Neuronal stem cell (in vitro differentiated cells): ENCODE measurements at regions not wholly inside any gene's neighbourhood (a gene's known extent, or its start where the extent isn't known, plus 50 kb on each side); places are given as distances from the start of the nearest gene placed in this dataset.

Experiments used
- DNase-seq: peaks from one replicate; pipeline ENCODE4 v3.0.0-alpha.2; 2013; ENCODE audit warnings: low spot score
- H2AFZ ChIP-seq: one replicate; pipeline ENCODE4 v1.6.1; 2013; ENCODE audit warnings: mild to moderate bottlenecking, low read length, inconsistent platforms
- H2AK5ac ChIP-seq: 2 replicates; pipeline ENCODE4 v1.6.1; 2013; ENCODE audit warnings: low read depth, mild to moderate bottlenecking, inconsistent platforms, low read length, moderate library complexity, mixed read lengths
- H2BK120ac ChIP-seq: 2 replicates; pipeline ENCODE4 v1.6.1; 2013; ENCODE audit warnings: low read depth, mild to moderate bottlenecking, inconsistent platforms, low read length, moderate library complexity, mixed read lengths
- H2BK12ac ChIP-seq: one replicate; pipeline ENCODE4 v1.6.1; 2013; ENCODE audit warnings: low read length, inconsistent platforms
- H2BK15ac ChIP-seq: 2 replicates; pipeline ENCODE4 v1.6.1; 2013; ENCODE audit warnings: mild to moderate bottlenecking, low read length, inconsistent platforms, mixed read lengths
- H2BK5ac ChIP-seq: one replicate; pipeline ENCODE4 v1.6.1; 2013; ENCODE audit warnings: inconsistent platforms, mild to moderate bottlenecking, low read length, moderate library complexity
- H3K14ac ChIP-seq: one replicate; pipeline ENCODE4 v1.6.1; 2013; ENCODE audit warnings: low read length, inconsistent platforms
- H3K18ac ChIP-seq: 2 replicates; pipeline ENCODE4 v1.6.1; 2013; ENCODE audit warnings: low read length, inconsistent platforms
- H3K23ac ChIP-seq: 2 replicates; pipeline ENCODE4 v1.6.1; 2013; ENCODE audit warnings: low read depth, mild to moderate bottlenecking, mixed read lengths, low read length, inconsistent platforms; ENCODE audit not compliant: poor library complexity
- H3K27ac ChIP-seq: replicated peaks from 3 replicates; pipeline ENCODE4 v1.5.1; 2013; ENCODE audit warnings: low read length, inconsistent platforms
- H3K27me3 ChIP-seq, 3 experiments: 2 replicates each; pipeline ENCODE4 v1.6.1; 2013; ENCODE audit warnings: low read length in 3 of 3, mild to moderate bottlenecking in 2 of 3, inconsistent platforms in 1 of 3, low read depth in 1 of 3, mixed read lengths in 1 of 3, moderate library complexity in 1 of 3; ENCODE audit not compliant: control insufficient read depth in 3 of 3, insufficient read depth in 3 of 3
- H3K36me3 ChIP-seq, 2 donors: replicated peaks in 1 of 2; 2 replicates each; pipeline ENCODE4 v1.6.1; 2013; ENCODE audit warnings: low read length in 2 of 2; ENCODE audit not compliant: control insufficient read depth in 2 of 2, insufficient read depth in 2 of 2
- H3K4ac ChIP-seq: 2 replicates; pipeline ENCODE4 v1.6.1; 2013; ENCODE audit warnings: inconsistent platforms, mild to moderate bottlenecking, low read length, moderate library complexity
- H3K4me1 ChIP-seq, 2 donors: 1 replicate in 1 of 2; 2 replicates in 1 of 2; pipeline ENCODE4 v1.6.1; 2013; ENCODE audit warnings: low read length in 2 of 2, low read depth in 1 of 2; ENCODE audit not compliant: control insufficient read depth in 2 of 2, insufficient read depth in 1 of 2
- H3K4me2 ChIP-seq: one replicate; pipeline ENCODE4 v1.6.1; 2013; ENCODE audit warnings: mild to moderate bottlenecking, low read length, inconsistent platforms; ENCODE audit not compliant: insufficient read depth, poor library complexity, severe bottlenecking
- H3K4me3 ChIP-seq, 2 donors: 2 replicates each; pipeline ENCODE4 v1.5.1; 2013; ENCODE audit warnings: low read length in 2 of 2, mild to moderate bottlenecking in 2 of 2, inconsistent platforms in 1 of 2, moderate library complexity in 1 of 2
- H3K79me1 ChIP-seq: one replicate; pipeline ENCODE4 v1.6.1; 2013; ENCODE audit warnings: low read depth, mild to moderate bottlenecking, inconsistent platforms, low read length, moderate library complexity
- H3K9ac ChIP-seq: one replicate; pipeline ENCODE4 v1.6.1; 2013; ENCODE audit warnings: mild to moderate bottlenecking, low read depth, low read length, inconsistent platforms; ENCODE audit not compliant: poor library complexity
- H3K9me3 ChIP-seq, 2 donors: replicated peaks in 1 of 2; 2 replicates each; pipeline versions ENCODE3 to v1.6.1; 2013; ENCODE audit warnings: low read length in 2 of 2, mild to moderate bottlenecking in 2 of 2, inconsistent platforms in 1 of 2, low read depth in 1 of 2, mixed read lengths in 1 of 2, moderate library complexity in 1 of 2; ENCODE audit not compliant: control insufficient read depth in 2 of 2, insufficient read depth in 1 of 2
- H4K8ac ChIP-seq: one replicate; pipeline ENCODE4 v1.6.1; 2013; ENCODE audit warnings: low read depth, mild to moderate bottlenecking, inconsistent platforms, low read length, moderate library complexity
- H4K91ac ChIP-seq: one replicate; pipeline ENCODE4 v1.6.1; 2013; ENCODE audit warnings: low read length, low read depth, mild to moderate bottlenecking, inconsistent platforms; ENCODE audit not compliant: poor library complexity
- WGBS, 2 donors: extraction: QIAGEN DNeasy Blood & Tissue Kit; methylation state at CpG; one replicate each; pipeline ENCODE4 v1.1.7; 2013; ENCODE audit warnings: missing lambda C conversion rate in 2 of 2, mixed read lengths in 1 of 2; ENCODE audit not compliant: insufficient read length in 2 of 2, insufficient replicate concordance in 1 of 2; ENCODE audit errors: extremely low coverage in 2 of 2; 5-methylcytosine and 5-hydroxymethylcytosine counted together

DNA sequence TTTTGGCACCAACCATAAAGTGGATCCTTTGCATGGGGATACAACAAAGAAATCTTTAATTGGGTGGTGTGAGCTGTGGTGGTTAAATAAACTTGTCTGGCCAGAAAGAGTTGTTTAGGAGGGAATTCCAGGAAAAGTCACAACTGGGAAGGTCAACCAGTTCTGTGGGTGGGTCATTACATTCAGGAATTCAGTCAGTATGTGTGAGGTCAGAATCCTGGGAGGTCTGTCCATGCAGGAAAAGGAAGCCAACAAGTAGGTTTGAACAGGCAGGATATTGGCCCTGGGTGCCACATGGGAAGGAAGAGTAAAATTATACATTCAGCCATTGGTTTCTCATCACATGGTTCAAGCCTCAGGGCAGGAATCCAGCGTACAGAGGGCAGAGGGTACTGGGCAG is 162.3 kb upstream of the ADAMTS5 start:
- Histone ChIP-seq H3K4me1 (no peaks in the 10 kb centered on the region), H3K4me2 (no peak overlapping the region), H3K27me3 (no peaks in the 10 kb centered on the region), H3K79me1 (no peaks in the 10 kb centered on the region), H3K18ac (no peak overlapping the region), H2BK120ac (no peak overlapping the region), H2BK5ac (no peak overlapping the region), H2BK15ac (no peak overlapping the region), H3K4ac (no peak overlapping the region), H3K14ac (no peak overlapping the region), H3K36me3 (no peaks in the 10 kb centered on the region), H3K27ac (no peak overlapping the region), H2AK5ac (no peak overlapping the region), H3K9me3 (no peaks in the 10 kb centered on the region), H2AFZ (no peak overlapping the region), H3K9ac (no peak overlapping the region), H3K23ac (no peak overlapping the region), H3K4me3 (no peak overlapping the region), H4K91ac (no peak overlapping the region), H2BK12ac (no peak overlapping the region), H4K8ac (no peak overlapping the region)
- no CpG with 5 or more reads among the region's 1 CpG for WGBS, 2 donors
- no peak for DNase-seq

DNA sequence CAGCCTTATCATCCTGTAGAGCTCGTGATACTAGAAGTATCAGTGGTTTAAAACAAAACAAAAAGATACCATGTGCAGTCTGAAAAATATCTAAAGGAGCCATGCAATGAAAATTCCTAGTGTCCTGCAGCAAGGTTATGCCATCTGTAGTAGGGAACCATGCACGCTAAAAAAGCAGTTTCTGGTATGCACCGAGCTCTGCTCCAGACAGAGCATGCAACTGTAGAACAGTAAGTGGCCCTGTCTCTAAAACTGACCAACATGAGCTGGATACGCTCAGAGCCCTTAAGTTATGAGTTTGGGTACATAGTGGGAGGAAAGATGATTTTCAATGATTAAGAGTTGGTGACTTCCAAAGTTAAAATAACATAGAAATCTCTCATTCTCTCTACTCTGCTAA is 159.3 kb upstream of the ADAMTS5 start:
- Histone ChIP-seq H3K27ac (no peak overlapping the region), H3K4me3 (no peak overlapping the region), H3K4ac (no peak overlapping the region), H3K27me3 (no peaks in the 10 kb centered on the region), H2AK5ac (no peak overlapping the region), H3K4me1 (peaks cover 0 to 2% of the 10 kb centered on the region in 2 donors), H3K14ac (no peak overlapping the region), H3K9me3 (no peaks in the 10 kb centered on the region), H3K9ac (no peak overlapping the region), H2BK5ac (no peak overlapping the region), H2AFZ (no peak overlapping the region), H2BK120ac (no peak overlapping the region), H3K18ac (no peak overlapping the region), H2BK12ac (no peak overlapping the region), H3K79me1 (no peaks in the 10 kb centered on the region), H4K8ac (no peak overlapping the region), H3K23ac (no peak overlapping the region), H2BK15ac (no peak overlapping the region), H4K91ac (no peak overlapping the region), H3K4me2 (no peak overlapping the region), H3K36me3 (no peaks in the 10 kb centered on the region)
- no peak for DNase-seq
- no CpG with 5 or more reads among the region's 4 CpGs for WGBS, 2 donors

GRCh38 chr21:27122686-27123085 is 155.8 kb upstream of the ADAMTS5 start:
- H3K36me3 ChIP-seq: no peaks in the 10 kb centered on the region
- no peak overlapping the region for H3K27ac ChIP-seq
- H3K23ac ChIP-seq: no peak overlapping the region

DNA sequence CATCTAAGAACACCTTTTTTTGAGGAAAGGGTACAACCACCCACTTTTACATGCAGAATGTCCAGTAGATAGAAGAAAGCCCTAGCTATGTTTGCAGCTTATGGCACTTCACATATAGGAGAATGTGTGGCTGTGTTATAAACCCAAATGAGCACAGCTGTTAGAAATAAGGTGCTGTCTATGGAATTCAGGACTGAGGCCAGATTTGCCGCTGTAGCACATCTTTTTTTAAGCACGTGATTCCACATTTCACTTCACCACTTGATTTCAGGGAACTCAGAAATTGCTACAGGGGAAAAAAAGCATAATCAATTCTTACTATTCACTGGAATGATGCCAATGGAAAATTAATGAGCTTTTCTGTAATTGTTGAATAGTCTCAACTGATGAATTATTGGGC is 147.2 kb upstream of the ADAMTS5 start:
- no peak for DNase-seq
- no peaks in the 10 kb centered on the region for H3K4me1 ChIP-seq
- no peak overlapping the region for H2BK15ac ChIP-seq
- no peak overlapping the region for H3K18ac ChIP-seq
- H3K4me3 ChIP-seq: no peak overlapping the region
- no peak overlapping the region for H2BK12ac ChIP-seq
- H3K23ac ChIP-seq: no peak overlapping the region
- H3K36me3 ChIP-seq: no peaks in the 10 kb centered on the region
- no peaks in the 10 kb centered on the region for H3K27me3 ChIP-seq
- H2BK120ac ChIP-seq: no peak overlapping the region
- no peak overlapping the region for H2BK5ac ChIP-seq
- H4K8ac ChIP-seq: no peak overlapping the region
- no peaks in the 10 kb centered on the region for H3K9me3 ChIP-seq
- H3K14ac ChIP-seq: no peak overlapping the region
- no peak overlapping the region for H3K9ac ChIP-seq
- no CpG with 5 or more reads among the region's 2 CpGs for WGBS, 2 donors
- no peak overlapping the region for H3K4me2 ChIP-seq
- no peak overlapping the region for H4K91ac ChIP-seq
- no peak overlapping the region for H3K27ac ChIP-seq
- H2AK5ac ChIP-seq: no peak overlapping the region
- H2AFZ ChIP-seq: no peak overlapping the region
- H3K4ac ChIP-seq: no peak overlapping the region
- no peaks in the 10 kb centered on the region for H3K79me1 ChIP-seq

More at GRCh38 chr21:27122686-27123085, 155.8 kb upstream of the ADAMTS5 start:
- H3K18ac ChIP-seq: no peak overlapping the region
- H2BK5ac ChIP-seq: no peak overlapping the region
- H3K9ac ChIP-seq: no peak overlapping the region
- no peak for DNase-seq
- H3K27me3 ChIP-seq: no peaks in the 10 kb centered on the region
- no peak overlapping the region for H2AFZ ChIP-seq
- no peaks in the 10 kb centered on the region for H3K9me3 ChIP-seq
- no peak overlapping the region for H2BK15ac ChIP-seq
- H2BK120ac ChIP-seq: no peak overlapping the region
- no peak overlapping the region for H4K8ac ChIP-seq
- H3K4ac ChIP-seq: no peak overlapping the region
- H3K79me1 ChIP-seq: no peaks in the 10 kb centered on the region
- H2AK5ac ChIP-seq: no peak overlapping the region
- peaks cover 0 to 2% of the 10 kb centered on the region in 2 donors for H3K4me1 ChIP-seq
- no peak overlapping the region for H3K14ac ChIP-seq
- no peak overlapping the region for H4K91ac ChIP-seq
- H2BK12ac ChIP-seq: no peak overlapping the region
- no peak overlapping the region for H3K4me2 ChIP-seq
- H3K4me3 ChIP-seq: no peak overlapping the region
